ENCODE measurements at regions not wholly inside any gene's neighbourhood (a gene's known extent, or its start where the extent isn't known, plus 50 kb on each side); places are given as distances from the start of the nearest gene placed in this dataset.

GRCh38 chr4:14915018-14915417, 87.3 kb upstream of the CPEB2 start:
- no peak overlapping the region for H2BK15ac ChIP-seq (ENCODE audit: low read length)
- H2AK5ac ChIP-seq (ENCODE audit: low read depth, low read length): no peak overlapping the region
- no peak overlapping the region for H3K56ac ChIP-seq (replicated peaks; ENCODE audit: insufficient read length, low read depth, low read length)
- no peak overlapping the region for H2BK20ac ChIP-seq (ENCODE audit: low read length)
- no peaks in the 10 kb centered on the region for H3K79me2 ChIP-seq (ENCODE audit: control insufficient read depth in 1 of 2, insufficient read depth in 2 of 2, low read length in 2 of 2)
- no peak overlapping the region for H2AFZ ChIP-seq (ENCODE audit: low read length)
- H2BK12ac ChIP-seq (ENCODE audit: low read depth, low read length): no peak overlapping the region
- H3K27ac ChIP-seq (ENCODE audit: low read depth, low read length): no peak overlapping the region
- H3K36me3 ChIP-seq (ENCODE audit: control insufficient read depth in 2 of 4, insufficient read depth in 4 of 4, low read length in 3 of 4): no peaks in the 10 kb centered on the region
- POLR2A ChIA-PET (ENCODE audit: partially characterized antibody): no interaction called here
- no peak overlapping the region for H4K8ac ChIP-seq (ENCODE audit: extremely low read depth, insufficient read depth, low read length)
- TF ChIP-seq BCL11A (IDR thresholded peaks at IDR 0.05; ENCODE audit: low read depth in 2 of 2, low read length in 2 of 2) (no peak), SP2 (IDR thresholded peaks at IDR 0.05; ENCODE audit: low read length) (no peak), CBX5 (IDR thresholded peaks at IDR 0.05; ENCODE audit: low read depth, low read length) (no peak), EZH2 (IDR thresholded peaks at IDR 0.05; ENCODE audit: low read depth, low read length, severe bottlenecking) (no peak), KDM5A (IDR thresholded peaks at IDR 0.05; ENCODE audit: low read length) (no peak), EGR1 (IDR thresholded peaks at IDR 0.05; ENCODE audit: borderline replicate concordance, low read depth, low read length) (no peak), SIRT6 (IDR thresholded peaks at IDR 0.05; ENCODE audit: low read length) (no peak), ASH2L (IDR thresholded peaks at IDR 0.05; ENCODE audit: low read length) (no peak), SP1 (IDR thresholded peaks at IDR 0.05; ENCODE audit: low read depth, low read length) (no peak), MAFK (IDR thresholded peaks at IDR 0.05; ENCODE audit: low read depth, low read length) (no peak), KDM4A (IDR thresholded peaks at IDR 0.05; ENCODE audit: low read depth, low read length, severe bottlenecking) (no peak), SAP30 (IDR thresholded peaks at IDR 0.05; ENCODE audit: insufficient read depth, insufficient replicate concordance, low read length) (no peak), TAF7 (optimal IDR thresholded peaks at IDR 0.05; ENCODE audit: borderline replicate concordance, low read depth, low read length) (no peak), PHF8 (conservative IDR thresholded peaks at IDR 0.05; ENCODE audit: low read depth, low read length) (no peak), TBP (IDR thresholded peaks at IDR 0.05; ENCODE audit: low read depth, low read length) (no peak)
- H3K4me3 ChIP-seq (ENCODE audit: extremely low read depth in 1 of 4, insufficient read depth in 2 of 4, low read depth in 3 of 4, low read length in 4 of 4): no peak overlapping the region
- no peaks in the 10 kb centered on the region for H3K4me1 ChIP-seq (replicated peaks in 1 of 4; ENCODE audit: control insufficient read depth in 3 of 4, insufficient read depth in 4 of 4, low read length in 3 of 4)
- H2BK120ac ChIP-seq (replicated peaks; ENCODE audit: low read depth, low read length): no peak overlapping the region
- H3K27me3 ChIP-seq (replicated peaks in 1 of 4; ENCODE audit: control insufficient read depth in 3 of 4, extremely low read depth in 1 of 4, insufficient read depth in 3 of 4, low read length in 3 of 4): no peaks in the 10 kb centered on the region
- no peaks in the 10 kb centered on the region for H3K79me1 ChIP-seq (ENCODE audit: low read depth, low read length)
- H3K14ac ChIP-seq (ENCODE audit: insufficient read length): no peak overlapping the region
- 93% methylated on average over 2 of the region's 2 CpGs; no CpG with 5 or more reads in 1 of the 2 experiments for WGBS, 2 experiments (ENCODE audit: extremely low coverage in 1 of 2, insufficient coverage in 1 of 2, insufficient read length in 1 of 2, insufficient replicate concordance in 2 of 2, low coverage in 1 of 2, low lambda C conversion rate in 2 of 2, missing lambda C conversion rate in 1 of 2)
- H3K9ac ChIP-seq (replicated peaks in 1 of 4; ENCODE audit: extremely low read depth in 1 of 4, low read depth in 3 of 4, low read length in 3 of 4): no peak overlapping the region
- H4K5ac ChIP-seq (ENCODE audit: insufficient read length, low read depth, low read length): no peak overlapping the region
- no peak overlapping the region for H4K91ac ChIP-seq (replicated peaks; ENCODE audit: insufficient read length, low read length)
- H4K20me1 ChIP-seq (replicated peaks in 1 of 2; ENCODE audit: control insufficient read depth in 1 of 2, insufficient read depth in 2 of 2, low read length in 2 of 2): no peaks in the 10 kb centered on the region
- no peak overlapping the region for H3K18ac ChIP-seq (ENCODE audit: extremely low read depth, low read length)
- no peak overlapping the region for H3K4me2 ChIP-seq (ENCODE audit: insufficient read depth in 1 of 2, low read depth in 2 of 2, low read length in 2 of 2)
- no peak for DNase-seq (ENCODE audit: low read depth in 1 of 2, low spot score in 2 of 2)
- no peaks in the 10 kb centered on the region for H3K23me2 ChIP-seq (ENCODE audit: low read depth, low read length)
- H3K9me3 ChIP-seq (ENCODE audit: insufficient read depth in 2 of 2, low read depth in 1 of 2, low read length in 1 of 2): no peaks in the 10 kb centered on the region
- no peak for FAIRE-seq
- H3K4ac ChIP-seq (replicated peaks; ENCODE audit: insufficient read length, low read depth, low read length): no peak overlapping the region
- H2BK5ac ChIP-seq (ENCODE audit: low read depth, low read length): no peak overlapping the region
- no peak overlapping the region for H3K23ac ChIP-seq (ENCODE audit: insufficient read length)
- CTCF ChIA-PET (ENCODE audit: partially characterized antibody): no interaction called here

Data from H1 (cell line).